Kidney capillary endothelial cell (primary cell): ENCODE measurements at regions not wholly inside any gene's neighbourhood (a gene's known extent, or its start where the extent isn't known, plus 50 kb on each side); places are given as distances from the start of the nearest gene placed in this dataset.

Experiments
- DNase-seq: peaks from one replicate; pipeline ENCODE4 v3.0.0-alpha.2; 2018; ENCODE audit warnings: low spot score

DNA sequence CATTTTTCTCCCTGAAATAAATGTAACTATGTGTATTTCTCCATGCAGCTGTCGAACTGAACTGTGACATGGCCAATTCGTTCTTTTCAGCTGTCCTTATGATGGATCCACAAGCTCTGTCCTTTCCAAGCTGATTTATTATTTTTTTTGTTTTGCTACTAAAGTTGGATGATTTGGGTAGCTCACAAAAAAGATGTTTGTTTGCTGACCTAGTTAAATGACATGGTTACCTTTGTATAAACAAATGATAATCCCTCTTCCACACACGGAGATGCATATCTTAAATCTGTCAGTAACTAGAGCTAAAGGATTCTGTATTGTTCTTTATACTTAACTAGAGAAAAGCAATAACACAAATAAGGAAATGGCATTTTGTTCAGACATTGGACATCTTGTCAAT is 884.3 kb upstream of the PCDH20 start:
- no peak for DNase-seq

DNA sequence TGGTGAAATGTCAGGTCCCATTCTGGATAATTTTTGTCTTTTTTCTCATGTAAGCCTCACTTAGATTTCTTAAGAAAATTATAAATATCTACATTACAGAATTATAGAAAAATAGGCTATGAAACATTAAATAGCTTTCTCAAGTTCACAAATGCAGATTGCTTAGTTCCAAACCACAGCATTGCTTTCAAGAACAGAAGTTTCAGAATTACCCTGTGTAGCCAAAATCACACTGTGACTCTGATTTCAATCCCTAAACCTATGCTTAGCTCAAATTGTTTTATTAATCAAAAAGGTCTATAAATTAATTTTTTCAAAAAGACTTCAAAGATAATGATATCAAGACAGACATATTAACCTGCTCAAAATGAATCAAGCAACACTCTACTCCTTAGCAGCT is 881.2 kb upstream of the PCDH20 start:
- DNase-seq: no peak

DNA sequence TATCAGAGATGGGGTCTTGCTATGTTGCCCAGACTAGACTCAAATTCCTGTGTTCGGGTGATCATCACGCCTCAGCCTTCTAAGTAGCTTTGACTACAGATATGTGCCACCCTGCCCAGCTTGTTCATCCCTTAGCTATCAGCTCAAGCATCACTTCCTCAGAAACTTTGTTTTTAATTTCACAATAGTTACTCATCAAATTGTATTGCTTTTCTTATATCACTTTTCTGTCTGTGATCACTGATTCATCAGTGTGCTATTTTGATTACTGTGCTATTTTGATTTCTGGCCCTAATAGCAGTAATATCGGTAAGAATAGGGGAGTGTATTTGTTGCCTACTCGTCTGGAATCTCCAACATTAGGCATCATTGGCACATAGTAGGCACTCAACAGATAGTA is 878.6 kb upstream of the PCDH20 start:
- no peak for DNase-seq

DNA sequence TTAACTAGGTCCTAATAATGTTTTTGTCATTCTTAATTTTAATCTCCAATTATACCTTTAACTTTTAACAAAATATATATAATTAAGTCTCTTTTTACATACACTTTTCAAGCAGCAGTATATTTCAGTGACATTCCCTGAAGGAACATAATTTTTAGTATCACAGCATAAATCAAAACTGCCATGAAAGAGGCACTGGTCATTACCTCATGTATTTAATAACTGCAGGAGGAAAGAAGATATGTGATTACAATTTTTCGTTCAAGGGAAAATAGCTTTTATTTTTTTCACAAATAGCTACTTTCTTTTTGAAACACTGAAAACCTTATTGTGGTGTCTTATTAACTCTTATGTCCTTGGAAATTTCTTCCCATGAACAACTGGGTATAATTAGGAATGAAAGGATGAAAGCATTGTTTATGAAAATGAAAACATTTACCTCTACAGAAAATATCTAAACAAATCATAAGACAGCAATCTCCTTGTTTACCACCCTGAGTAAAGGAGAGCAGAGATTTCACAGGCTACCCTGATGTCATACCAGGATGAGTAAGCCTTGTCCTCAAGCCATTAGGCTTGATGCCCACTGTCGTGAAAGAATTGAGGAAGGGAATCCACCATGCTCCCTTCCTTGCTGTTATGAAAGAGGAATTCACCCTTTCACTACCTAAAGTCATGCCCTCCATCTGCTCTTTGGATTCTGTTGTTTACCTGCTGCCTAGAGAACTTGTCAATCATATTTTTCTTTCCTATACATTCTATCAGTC is 877.2 kb upstream of the PCDH20 start:
- DNase-seq: no peak

DNA sequence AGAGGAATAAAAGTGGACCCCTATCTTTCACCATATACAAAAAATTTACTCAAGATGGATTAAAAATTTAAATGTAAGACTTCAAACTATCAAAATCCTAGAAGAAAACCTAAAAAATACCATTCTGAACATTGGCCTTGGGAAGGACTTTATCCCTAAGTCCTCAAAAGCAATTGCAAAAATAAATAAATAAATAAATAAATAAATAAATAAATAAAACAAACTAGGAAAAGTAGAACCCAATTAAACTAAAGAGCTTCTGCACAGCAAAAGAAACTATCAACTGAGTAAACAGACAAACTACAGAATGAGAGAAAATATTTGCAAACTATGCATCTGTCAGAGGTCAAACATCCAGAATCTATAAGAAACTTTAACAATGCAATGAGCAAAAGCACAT is 874.9 kb upstream of the PCDH20 start:
- DNase-seq: no peak

DNA sequence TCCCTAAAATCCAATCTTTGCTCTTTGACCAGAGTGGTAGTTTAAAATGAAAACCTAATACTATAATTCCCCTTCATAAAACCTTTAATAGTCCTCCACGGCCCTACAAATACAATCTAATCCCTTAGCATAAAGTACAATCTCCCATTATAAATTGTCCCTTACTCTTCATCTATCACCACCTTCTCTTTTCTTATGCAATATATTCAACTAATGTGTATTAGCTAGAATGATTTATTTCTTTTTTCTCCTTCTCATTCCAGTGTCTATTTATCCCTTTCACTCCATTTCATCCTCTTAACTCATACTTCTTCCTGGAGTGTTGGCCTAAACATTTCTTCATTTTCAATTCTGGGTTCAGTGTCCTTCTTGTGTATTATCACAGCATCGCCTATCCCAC is 872.1 kb upstream of the PCDH20 start:
- DNase-seq: no peak

DNA sequence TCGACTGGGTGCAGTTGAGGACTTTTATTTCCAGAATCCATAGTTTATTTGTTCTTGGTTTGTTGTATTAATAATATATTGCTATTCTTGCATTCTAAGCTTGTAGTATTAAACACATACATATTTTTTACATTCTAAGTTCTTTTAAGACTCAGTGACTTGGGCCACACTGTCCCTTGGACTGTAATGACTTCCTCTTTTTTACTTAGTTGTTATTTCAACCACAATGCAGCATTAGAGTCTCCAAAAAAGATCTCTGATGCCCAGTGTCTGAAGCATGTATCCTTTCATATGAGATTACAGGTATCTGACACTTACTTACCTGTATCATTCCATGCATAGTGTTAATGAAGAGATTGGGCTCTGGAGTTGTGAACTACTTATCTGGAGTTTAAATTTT is 864.9 kb upstream of the PCDH20 start:
- DNase-seq: no peak

DNA sequence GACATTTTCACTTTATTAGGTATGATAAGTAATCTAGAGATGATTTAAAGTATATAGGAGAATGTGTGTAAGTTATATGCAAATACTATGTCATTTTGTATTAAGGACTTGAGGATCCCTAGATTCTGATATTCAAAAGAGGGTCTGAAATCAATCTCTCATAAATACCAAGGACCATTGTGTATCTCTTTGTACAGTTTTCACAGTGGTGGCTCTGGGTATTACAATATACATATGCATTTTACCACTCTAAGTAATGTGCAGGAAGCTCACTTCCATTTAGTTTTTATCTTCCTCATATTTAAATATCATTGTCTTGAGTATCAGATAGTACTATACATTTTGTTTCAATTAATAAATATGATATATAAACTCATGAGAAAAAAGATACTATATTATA is 862.6 kb upstream of the PCDH20 start:
- no peak for DNase-seq

DNA sequence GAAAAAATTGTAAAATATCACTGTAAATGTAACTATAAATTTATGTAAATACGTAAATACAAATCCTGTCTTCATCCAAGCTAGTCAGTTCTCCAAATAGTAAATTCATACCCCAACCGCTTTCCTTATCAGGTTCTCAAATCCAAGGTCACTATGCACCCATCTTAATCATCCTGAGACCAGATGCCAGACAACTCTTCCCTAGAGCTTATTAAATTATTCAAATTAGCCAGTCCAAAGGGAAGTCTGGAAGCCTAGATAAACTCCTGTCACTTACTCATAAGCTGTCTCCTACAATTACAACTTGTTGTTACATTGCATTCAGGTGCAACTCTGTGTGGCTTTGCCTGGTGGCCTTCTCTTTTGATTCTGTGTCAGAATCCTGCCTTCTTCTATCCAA is 836.1 kb upstream of the PCDH20 start:
- DNase-seq: no peak

DNA sequence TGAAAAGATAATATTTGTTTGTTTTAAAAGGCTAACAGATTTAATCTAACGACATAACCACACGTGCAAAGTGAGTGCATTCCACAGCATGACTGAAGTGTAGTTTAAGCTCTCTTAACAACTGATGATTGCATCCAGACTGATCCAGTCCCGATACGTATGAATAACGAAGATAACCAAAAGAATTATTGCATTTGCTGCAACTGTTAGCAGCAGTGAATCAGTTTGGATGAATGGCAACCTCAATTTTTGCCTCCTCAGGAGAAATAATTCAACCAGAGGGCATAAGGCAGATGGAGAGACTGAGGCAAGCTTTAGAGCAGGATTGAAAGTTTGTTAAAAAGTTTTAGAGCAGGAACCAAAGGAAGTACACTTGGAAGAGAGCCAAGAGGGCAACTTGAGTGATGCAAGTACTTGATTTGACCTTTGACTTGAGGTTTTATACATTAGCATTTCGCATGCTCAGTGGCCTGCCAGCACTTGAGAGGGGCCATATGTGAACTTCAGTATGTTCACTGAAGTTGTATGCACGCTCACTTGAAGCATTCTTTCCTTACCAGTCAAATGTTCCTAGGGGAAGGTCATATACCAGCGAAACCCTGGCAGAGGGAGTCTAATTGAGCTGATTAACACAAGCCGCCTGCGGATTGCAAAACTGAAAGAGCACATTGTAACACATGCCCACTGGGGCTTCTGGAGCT is 835.0 kb upstream of the PCDH20 start:
- DNase-seq: no peak

DNA sequence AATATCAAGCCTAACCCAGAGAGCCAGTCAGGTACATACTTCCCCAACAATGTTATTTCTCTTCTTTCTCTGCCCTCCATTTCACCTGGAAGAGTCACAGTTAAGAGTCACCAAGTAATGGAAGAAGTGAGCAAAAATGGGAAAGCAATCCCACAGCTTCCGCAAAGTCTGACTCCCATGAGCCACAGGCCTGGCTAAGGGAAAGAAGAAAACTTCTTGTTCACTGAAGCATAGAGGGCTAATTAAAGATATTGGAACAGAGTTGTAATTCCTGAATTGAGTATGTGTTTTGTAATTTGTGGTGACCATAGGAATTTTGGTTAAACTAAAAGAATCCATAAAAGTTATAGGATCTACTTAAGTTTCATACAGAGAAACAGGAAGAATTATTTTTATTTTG is 830.9 kb upstream of the PCDH20 start:
- no peak for DNase-seq

DNA sequence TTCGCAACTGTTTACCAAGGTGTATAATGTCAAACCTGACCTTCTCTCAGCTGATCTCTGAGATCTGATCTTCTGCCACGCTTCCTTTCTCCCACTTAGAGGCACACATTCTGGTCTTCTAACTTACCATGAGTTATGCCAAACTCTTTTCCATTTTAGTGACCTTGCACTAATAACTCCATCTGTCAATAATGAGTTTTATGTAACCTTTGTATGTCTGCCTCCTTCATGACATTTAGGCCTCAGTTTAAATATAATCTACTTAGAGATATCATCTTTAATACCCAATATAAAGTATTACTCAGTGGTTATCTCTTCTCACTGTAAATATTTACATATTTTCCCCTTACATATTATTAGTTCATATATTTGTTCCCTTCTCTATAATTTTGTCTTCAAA is 827.5 kb upstream of the PCDH20 start:
- no peak for DNase-seq

DNA sequence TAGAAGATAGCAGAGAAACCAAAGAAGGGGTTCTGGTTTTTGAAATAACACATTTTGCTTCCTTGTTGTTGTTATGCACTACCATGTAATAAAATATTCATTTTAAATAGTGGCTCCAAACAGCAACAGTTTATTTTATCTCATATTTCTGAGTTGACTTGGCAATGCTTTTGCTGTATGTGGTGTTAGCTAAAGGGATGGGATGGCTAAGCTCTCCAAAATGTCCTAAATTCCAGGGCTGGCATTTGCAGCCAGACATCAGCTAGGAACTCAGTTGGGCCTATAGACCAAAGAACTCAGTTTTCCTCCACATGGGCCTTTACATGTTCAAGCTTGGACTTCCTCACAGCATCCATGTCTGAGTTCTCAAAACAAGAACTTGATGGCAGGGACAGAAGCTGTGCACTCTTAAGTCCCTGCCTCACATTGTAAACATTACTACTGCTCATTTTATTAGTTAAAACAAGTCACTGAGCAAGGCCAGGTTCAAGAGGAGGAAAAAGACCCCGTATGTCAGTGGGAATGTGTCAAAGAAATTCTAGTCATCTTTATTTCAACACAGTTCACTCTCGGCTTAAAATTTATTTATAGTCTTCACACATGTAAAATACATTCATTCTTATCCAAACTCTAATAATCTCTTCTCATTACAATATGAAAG is 819.3 kb upstream of the PCDH20 start:
- DNase-seq: no peak

DNA sequence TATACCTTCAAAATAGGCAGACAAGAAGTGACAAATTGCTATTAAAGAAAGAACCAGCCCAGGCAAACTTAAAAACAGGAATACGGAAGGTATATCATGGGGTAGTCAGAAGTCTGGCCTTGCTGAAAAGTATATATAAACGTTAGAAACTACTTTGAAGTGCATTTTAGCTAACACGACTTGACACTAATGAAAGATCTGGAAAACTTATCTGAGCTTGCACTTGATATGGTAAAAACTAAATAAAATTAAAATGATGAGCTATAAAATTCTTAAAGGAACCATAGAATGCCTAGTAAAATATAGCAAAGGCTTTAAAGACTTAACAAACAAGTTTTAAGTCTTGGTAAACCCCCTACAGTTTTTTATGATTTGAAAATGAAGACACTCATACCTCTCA is 795.3 kb upstream of the PCDH20 start:
- DNase-seq: no peak

DNA sequence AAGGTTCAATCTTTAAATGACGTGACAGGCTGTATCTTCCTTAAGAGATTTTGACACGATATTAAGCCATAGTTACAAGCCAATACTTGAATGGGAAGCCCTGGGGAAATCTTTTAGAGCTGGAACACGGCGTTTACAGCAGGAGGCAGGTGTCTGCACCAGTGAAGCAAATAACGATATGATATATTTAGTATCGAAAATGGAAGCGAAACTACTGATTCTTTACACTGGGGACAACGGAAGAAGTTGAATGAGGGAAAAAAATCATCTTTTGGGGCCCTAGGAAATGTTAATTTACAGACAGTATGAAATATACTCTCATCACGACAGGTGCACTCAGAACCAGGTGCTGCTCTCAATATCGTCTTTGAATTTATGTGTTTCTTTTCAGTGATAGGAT is 793.9 kb upstream of the PCDH20 start:
- DNase-seq: no peak

DNA sequence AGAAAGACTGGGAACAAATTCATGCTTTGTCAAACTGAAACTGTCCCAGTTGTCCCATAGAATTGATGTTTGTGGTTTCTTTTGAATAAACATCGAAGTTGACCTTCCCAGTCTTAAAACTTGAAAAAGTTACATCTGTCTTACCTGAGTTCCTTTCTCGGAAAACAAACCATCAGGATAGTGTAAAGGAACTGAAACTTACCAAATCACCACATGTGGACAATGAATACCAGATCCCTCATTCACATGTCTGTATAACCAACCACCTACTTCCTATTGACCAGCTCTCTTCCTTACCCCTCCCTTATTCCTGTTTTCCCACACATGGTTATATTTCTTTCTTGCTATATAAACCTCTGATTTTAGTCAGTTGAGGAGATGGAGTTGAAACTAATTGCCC is 791.7 kb upstream of the PCDH20 start:
- no peak for DNase-seq

DNA sequence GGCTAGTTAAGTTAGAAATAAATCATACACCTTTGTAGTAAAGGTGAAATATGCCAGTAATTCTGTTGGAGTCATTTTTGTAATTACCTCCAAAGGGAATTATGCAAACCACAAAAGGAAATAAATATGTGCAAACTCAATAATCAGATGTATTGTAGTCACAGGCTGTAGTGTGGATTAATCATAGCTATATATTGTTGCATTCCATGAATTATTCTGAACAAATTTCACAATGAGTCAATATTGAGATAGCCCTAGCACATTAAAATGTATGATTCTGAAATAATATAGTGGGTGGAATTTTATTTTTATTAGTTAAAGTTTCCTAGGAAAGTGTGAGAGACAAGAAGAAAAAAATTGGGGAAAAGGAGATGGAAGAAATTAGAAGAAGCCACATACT is 790.5 kb upstream of the PCDH20 start:
- no peak for DNase-seq

DNA sequence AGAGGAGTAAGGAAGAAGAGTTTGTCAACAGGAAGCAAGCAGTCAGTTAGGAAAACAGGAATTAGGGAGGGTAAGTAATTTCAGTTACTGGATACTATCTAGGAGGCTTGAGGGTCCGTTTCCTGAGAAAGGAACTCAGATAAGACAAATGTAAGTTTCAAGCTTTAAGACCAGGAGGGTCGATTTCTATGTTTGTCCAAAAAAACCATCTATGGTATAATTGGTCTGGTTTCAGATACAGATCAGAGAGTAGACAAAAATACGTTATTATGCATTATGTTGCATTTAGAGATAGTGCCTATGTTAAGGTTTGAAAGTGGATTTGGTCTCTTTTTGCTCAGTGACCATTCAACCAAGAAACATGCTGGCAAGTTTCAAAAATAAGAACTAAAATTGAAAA is 789.6 kb upstream of the PCDH20 start:
- no peak for DNase-seq

DNA sequence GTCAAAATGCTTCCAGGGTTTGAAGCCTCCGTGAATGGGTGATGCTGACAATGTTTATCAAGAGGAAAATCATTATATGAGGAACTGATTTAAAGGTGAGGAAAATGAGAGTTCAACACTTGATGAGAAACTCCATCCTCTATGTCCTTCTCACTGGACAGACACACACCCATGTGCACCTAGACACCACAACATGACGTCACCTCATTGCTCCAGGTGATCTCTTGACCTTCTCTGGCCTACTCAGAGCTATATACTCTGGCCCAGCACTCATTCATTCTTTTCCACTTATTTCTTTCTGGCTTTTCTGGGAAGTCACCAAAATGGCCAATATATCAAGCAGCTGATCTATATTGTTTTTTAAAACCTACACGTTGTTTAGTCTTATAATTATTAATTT is 778.7 kb upstream of the PCDH20 start:
- no peak for DNase-seq

DNA sequence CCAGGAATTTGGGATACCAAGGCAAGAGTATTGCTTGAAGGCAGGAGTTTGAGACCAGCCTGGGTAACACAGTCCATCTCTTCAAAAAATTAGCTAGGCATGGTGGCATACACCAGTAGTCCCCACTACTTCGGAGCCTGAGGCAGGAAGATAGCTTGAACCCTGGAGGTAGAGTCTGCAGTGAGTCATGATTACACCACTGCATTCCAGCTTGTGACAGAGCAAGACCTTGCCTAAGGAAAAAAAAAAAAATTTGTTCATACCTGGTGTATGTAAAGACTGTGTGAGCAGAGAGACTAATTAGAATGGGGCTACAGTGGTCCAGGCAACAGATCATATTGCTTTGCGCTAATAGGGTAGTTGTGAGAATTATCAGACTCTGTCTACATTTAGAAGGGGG is 778.3 kb upstream of the PCDH20 start:
- DNase-seq: no peak

DNA sequence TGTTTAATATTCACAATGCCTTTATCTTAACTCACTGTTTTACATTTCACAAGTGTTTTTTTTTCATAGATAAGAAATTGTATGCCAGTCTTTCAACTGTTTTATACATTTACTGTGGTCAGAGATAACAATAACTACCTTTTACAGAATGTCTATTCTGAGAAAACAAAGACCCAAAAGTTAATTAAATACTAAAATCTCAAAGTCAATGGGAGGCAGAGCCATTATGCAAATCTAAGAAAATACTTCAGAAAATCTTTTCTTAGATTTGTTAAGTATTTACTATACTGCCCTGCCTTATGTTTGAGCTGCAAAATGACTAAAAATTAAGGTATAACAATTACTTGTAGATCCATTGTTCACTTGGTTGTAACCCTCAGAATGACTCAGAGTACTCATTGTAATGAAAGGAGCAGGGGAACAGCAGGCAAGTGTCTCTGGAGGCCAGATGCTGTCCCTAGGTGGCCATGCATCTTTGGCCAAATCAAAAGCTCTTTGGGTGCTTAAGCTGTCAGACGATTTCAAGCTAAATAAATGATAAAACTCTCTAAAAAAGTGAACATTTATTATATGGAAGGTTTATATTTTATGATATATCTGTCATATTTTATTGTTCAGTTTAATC is 770.1 kb upstream of the PCDH20 start:
- DNase-seq: no peak

DNA sequence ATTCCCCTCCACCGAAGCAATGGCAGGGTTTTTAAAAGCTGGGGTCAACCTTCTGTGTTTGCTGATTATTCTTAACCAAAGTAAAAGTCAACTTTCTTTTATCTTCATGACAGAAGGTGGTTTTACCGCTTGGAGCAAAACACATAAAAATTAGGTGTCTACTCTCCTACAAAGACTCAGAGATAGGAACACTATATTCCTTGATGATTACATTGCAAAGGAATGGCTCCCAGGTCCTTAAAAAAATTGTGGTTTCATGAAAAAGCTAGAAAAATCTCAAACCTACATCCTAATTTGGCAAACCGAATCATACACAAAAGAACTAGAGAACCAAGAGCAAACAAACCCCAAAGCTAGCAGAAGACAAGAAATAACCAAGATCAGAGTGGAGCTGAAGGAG is 760.4 kb upstream of the PCDH20 start:
- DNase-seq: no peak

DNA sequence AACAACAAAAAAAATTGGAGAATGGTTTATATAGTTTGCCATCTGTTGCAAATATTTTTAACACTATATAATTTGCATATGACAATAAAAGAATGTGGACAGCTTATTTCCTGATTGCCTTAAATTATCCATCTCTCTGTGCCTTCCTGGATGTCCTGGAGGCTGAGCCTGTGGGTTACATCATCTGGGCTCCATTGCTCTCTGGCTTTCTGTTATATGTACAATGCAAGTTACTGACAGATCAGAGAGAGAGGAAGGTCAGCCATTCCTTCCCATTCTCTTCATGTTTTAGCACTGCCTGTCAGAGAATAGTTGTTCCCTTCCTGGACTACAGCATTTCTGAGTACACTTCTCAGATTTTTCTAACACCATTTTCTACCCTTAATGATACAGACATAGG is 758.3 kb upstream of the PCDH20 start:
- no peak for DNase-seq
